PC-9 (cell line): ENCODE measurements at regions not wholly inside any gene's neighbourhood (a gene's known extent, or its start where the extent isn't known, plus 50 kb on each side); places are given as distances from the start of the nearest gene placed in this dataset.

Experiments used
- BruUV-seq: library from RNA; stranded (reverse); fragments of 400-500 nt; replicated peaks from 2 replicates; lab custom pipeline; 2021; lab: Mats Ljungman, UMichigan
- CTCF ChIA-PET: fragments of 300-600 bp; sonication (Branson Sonifier 250); formaldehyde crosslinking; loops from one replicate; lab custom pipeline; 2022; ENCODE audit warnings: antibody characterized with exemption; lab: Charles Lee
- POLR2A ChIA-PET: fragments of 300-600 bp; sonication (Branson Sonifier 250); formaldehyde crosslinking; loops from one replicate; lab custom pipeline; 2022; ENCODE audit warnings: antibody characterized with exemption; ENCODE audit not compliant: unreplicated experiment; lab: Charles Lee
- DNase-seq, 2 experiments: peaks; one replicate each; pipeline versions ENCODE4 v3.0.0 to v3.0.0-alpha.2; 2015 to 2022; ENCODE audit warnings: mixed read lengths in 1 of 2
- H2AFZ ChIP-seq: fragments of 200-600 bp; sonication (generic); 2 replicates; pipeline ENCODE4 v1.8.1; 2017; ENCODE audit warnings: antibody characterized with exemption
- H3F3A ChIP-seq: fragments of 200-600 bp; sonication (generic); 2 replicates; pipeline ENCODE4 v1.8.1; 2017; ENCODE audit warnings: antibody characterized with exemption, mild to moderate bottlenecking, low read depth; ENCODE audit not compliant: insufficient read depth
- H3K27ac ChIP-seq: fragments of 200-600 bp; sonication (generic); 2 replicates; pipeline ENCODE4 v1.6.1; 2016; ENCODE audit warnings: mixed run types
- H3K27me3 ChIP-seq: fragments of 200-600 bp; sonication (generic); 2 replicates; pipeline ENCODE4 v1.6.1; 2016; ENCODE audit warnings: low read depth, mixed run types; ENCODE audit not compliant: insufficient read depth
- H3K36me3 ChIP-seq: fragments of 200-600 bp; sonication (generic); 2 replicates; pipeline ENCODE4 v1.6.1; 2016; ENCODE audit warnings: low read depth, mixed run types
- H3K4me1 ChIP-seq: fragments of 200-600 bp; sonication (generic); replicated peaks from 2 replicates; pipeline ENCODE4 v1.6.1; 2016; ENCODE audit warnings: mixed run types; ENCODE audit not compliant: insufficient read depth
- H3K4me2 ChIP-seq: fragments of 200-600 bp; sonication (generic); 2 replicates; pipeline ENCODE4 v1.6.1; 2017; ENCODE audit warnings: mixed run types
- H3K4me3 ChIP-seq: fragments of 200-600 bp; sonication (generic); 2 replicates; pipeline ENCODE4 v1.6.1; 2016; ENCODE audit warnings: mixed run types
- H3K79me2 ChIP-seq: fragments of 200-600 bp; sonication (generic); 2 replicates; pipeline ENCODE4 v1.6.1; 2017; ENCODE audit warnings: low read depth, mixed run types
- H3K9me2 ChIP-seq: fragments of 200-600 bp; sonication (generic); 2 replicates; pipeline ENCODE4 v1.8.1; 2017; ENCODE audit warnings: mild to moderate bottlenecking; ENCODE audit not compliant: insufficient read depth
- H3K9me3 ChIP-seq: fragments of 200-600 bp; sonication (generic); 2 replicates; pipeline ENCODE4 v1.8.1; 2016; ENCODE audit warnings: low read depth; ENCODE audit not compliant: insufficient read depth
- H4K20me1 ChIP-seq: fragments of 200-600 bp; sonication (generic); 2 replicates; pipeline ENCODE4 v1.8.1; 2017; ENCODE audit not compliant: insufficient read depth
- CTCF ChIP-seq: fragments of 200-600 bp; sonication (generic); conservative IDR thresholded peaks from 2 replicates; pipeline ENCODE4 v1.6.1; 2017; ENCODE audit warnings: mixed run types, antibody characterized with exemption, mild to moderate bottlenecking, moderate library complexity
- EZH2 ChIP-seq: fragments of 200-600 bp; sonication (generic); IDR thresholded peaks from 2 replicates; pipeline ENCODE4 v1.8.0; 2017; ENCODE audit warnings: antibody characterized with exemption, low read depth
- intact Hi-C: fragments of 100-400 bp; cut with micrococcal nuclease; formaldehyde crosslinking; loops from one replicate; pipeline ENCODE4 v1.10.0; 2022; ENCODE audit not compliant: unreplicated experiment

GRCh38 chr3:174614036-174614435 is 245.1 kb upstream of the NAALADL2 start:
- Histone ChIP-seq H3K27me3 (no peaks in the 10 kb centered on the region), H3K79me2 (no peaks in the 10 kb centered on the region), H3K27ac (no peak overlapping the region), H3K36me3 (no peaks in the 10 kb centered on the region), H3K4me3 (no peak overlapping the region), H3F3A (no peaks in the 10 kb centered on the region), H4K20me1 (no peaks in the 10 kb centered on the region), H3K4me1 (no peaks in the 10 kb centered on the region), H2AFZ (no peak overlapping the region), H3K9me2 (0 out of 2 replicates have a peak, but pooled peaks cover 3% of the 10 kb centered on the region), H3K4me2 (no peak overlapping the region), H3K9me3 (no peaks in the 10 kb centered on the region)
- BruUV-seq = no TSS peak
- DNase-seq = no peak
- intact Hi-C loops = no loop called here
- CTCF ChIA-PET = no interaction called here
- POLR2A ChIA-PET = no interaction called here
- TF ChIP-seq CTCF = no peak
- no peak for TF ChIP-seq EZH2

- Histone ChIP-seq H3F3A (no peaks in the 10 kb centered on the region), H4K20me1 (no peaks in the 10 kb centered on the region), H3K27me3 (no peaks in the 10 kb centered on the region), H3K36me3 (no peaks in the 10 kb centered on the region), H3K9me2 (peaks cover 3% of the 10 kb centered on the region; the same call in 1 of the 2 replicates), H3K4me3 (no peak overlapping the region), H3K9me3 (no peaks in the 10 kb centered on the region), H3K4me1 (no peaks in the 10 kb centered on the region), H3K4me2 (no peak overlapping the region), H3K27ac (no peak overlapping the region), H3K79me2 (no peaks in the 10 kb centered on the region), H2AFZ (no peak overlapping the region)
- BruUV-seq = no TSS peak
- POLR2A ChIA-PET = no interaction called here
- CTCF ChIA-PET = no interaction called here
- no peak for TF ChIP-seq CTCF
- TF ChIP-seq EZH2 = no peak
- no peak for DNase-seq
- intact Hi-C loops = no loop called here
Observed at GRCh38 chr3:174618368-174619080, 240.6 kb upstream of the NAALADL2 start.

GRCh38 chr3:174619239-174619638 is 239.9 kb upstream of the NAALADL2 start:
- intact Hi-C loops = no loop called here
- Histone ChIP-seq H3K27ac (no peak overlapping the region), H3K4me1 (no peaks in the 10 kb centered on the region), H3K9me3 (no peaks in the 10 kb centered on the region), H3K36me3 (no peaks in the 10 kb centered on the region), H3K4me3 (no peak overlapping the region), H3K4me2 (no peak overlapping the region), H2AFZ (no peak overlapping the region), H3F3A (no peaks in the 10 kb centered on the region), H3K79me2 (no peaks in the 10 kb centered on the region), H3K27me3 (no peaks in the 10 kb centered on the region), H4K20me1 (no peaks in the 10 kb centered on the region), H3K9me2 (peaks cover 3% of the 10 kb centered on the region; the same call in 1 of the 2 replicates)
- no peak for TF ChIP-seq CTCF
- no peak for DNase-seq
- ChIA-PET CTCF (no interaction called here), POLR2A (no interaction called here)
- BruUV-seq = no TSS peak
